Daoy (cell line): ENCODE measurements at regions not wholly inside any gene's neighbourhood (a gene's known extent, or its start where the extent isn't known, plus 50 kb on each side); places are given as distances from the start of the nearest gene placed in this dataset.

Experiments
- DNase-seq: peaks from one replicate; pipeline ENCODE4 v3.0.0-alpha.2; 2015; ENCODE audit warnings: low read depth

DNA sequence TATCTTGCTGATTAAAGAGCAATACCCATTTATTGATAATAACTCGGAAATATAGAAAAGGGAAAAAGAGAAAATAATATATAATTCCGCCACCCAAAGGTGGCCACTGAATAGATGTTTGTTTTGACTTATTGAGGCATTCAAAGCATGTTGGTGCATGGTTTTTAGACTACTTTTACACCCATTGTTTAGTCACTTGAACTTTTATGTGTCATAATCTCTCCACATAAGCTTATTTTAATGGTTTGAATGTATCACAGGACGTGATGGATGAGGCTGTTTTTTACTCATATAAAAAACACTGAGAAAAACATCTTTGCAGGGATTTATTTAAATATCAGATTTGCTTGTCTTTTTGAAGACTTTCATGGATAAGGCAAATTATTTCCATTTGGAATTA, 120.4 kb downstream of the ACKR3 start:
- no peak for DNase-seq

DNA sequence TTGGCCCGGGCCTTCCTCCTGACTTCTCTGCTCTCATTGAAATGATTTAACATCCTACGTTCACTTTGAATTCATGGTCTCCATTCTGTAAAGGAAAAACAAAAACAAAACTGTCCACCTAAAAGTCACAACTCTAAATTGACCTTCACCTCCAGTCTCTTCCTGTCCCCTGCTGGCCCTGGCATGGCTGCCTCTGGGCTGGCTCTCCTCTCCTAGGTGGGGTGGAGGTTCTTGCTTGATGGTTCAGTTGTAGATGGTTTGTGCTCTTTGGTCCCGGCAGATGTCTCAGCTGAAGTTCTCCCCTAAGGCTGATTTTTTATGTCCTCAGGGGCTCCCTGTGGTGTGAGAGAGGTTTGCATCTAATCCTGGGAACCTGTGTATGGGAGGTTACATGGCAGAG, 121.1 kb downstream of the ACKR3 start:
- no peak for DNase-seq

DNA sequence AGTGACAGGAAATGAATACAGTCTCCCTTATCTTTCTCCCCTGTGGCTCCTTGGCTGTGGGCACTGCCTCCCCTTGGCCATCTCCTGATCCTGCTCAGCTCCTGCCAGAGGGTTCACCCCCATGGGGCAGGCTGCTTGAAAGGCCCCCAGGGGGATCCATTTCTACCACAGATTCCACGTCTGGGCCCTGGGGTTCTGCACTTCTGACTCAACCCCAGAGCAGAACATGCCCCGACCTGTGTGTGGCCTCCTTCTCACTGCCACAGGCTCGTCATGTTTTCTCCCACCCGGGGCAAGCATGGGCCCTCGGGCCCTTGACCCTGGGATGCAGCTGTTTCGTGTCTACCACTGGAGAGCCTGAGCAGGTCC, 122.2 kb downstream of the ACKR3 start:
- DNase-seq = peak; percentile 63

DNA sequence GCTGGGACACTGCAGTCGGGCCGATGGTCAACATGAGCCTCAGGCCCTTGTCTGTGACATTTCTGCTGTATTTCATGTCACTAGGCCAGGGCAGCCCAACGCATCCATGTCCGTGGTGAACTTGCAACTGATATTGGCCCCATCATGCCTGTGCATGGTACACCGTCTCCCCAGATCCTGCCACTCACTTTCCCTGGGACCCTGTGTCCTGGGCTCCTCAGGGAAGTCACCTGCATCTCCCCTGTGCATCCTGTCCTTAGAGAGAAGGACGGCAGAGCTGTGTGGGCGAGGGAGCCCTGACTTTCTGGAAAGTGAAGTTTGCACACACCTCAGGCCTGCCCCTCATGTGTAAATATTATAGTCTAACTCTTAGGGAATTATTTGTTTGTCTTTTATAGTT, 123.3 kb downstream of the ACKR3 start:
- no peak for DNase-seq

DNA sequence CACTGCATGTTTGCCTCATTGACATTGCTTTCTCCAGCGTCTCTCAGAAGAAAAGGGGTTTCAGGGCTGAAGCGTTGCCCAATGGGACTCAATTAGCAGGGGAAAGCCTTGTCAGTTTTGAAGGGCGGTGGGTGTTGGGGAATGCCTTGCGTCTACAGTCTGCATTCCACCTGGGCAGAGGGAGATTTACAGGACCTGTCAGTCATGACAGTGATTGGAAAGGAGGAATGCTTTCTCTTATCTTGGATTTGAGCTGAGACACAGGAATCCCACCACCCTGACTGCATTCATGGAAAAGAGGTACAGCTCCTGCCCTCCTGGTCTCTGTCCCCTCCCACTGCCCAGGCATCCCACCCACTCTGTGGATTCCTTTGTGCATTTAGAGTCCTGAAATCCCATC, 123.9 kb downstream of the ACKR3 start:
- no peak for DNase-seq

DNA sequence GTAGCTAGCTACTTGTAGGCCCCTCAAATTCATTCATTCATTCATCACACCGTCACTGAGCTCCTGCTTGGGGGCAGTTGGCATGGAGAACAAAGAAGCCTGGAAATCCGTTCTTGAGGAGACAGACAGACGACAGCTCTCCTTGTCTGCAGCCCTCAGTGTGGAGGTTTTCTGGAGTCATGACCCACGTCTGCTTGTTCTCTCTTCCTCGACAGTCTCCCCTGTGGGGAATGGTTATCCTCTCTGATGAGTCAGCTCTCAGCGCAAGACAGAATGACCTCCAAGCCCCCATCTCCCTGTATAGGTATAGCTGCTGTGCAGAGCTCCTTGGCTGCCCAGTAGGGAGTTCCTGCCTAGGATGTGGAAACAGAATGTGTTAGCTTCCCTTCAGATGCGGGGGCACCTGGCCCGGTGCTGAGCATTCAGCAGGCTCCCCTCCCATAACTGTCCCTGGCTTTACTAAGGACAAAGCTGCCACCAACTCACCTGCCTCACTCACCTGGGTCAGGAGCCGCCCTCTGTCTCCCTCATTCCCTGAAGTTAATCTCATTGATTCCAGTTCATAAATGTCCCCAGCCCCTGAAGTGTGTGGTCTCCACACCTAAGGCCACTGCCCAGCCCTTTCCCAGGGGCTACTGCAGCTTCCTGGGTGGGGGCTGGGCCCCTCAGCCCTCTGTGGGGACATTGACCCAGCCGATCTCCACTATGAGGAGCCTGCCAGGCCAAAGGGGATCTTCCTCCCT, 124.7 kb downstream of the ACKR3 start:
- no peak for DNase-seq

DNA sequence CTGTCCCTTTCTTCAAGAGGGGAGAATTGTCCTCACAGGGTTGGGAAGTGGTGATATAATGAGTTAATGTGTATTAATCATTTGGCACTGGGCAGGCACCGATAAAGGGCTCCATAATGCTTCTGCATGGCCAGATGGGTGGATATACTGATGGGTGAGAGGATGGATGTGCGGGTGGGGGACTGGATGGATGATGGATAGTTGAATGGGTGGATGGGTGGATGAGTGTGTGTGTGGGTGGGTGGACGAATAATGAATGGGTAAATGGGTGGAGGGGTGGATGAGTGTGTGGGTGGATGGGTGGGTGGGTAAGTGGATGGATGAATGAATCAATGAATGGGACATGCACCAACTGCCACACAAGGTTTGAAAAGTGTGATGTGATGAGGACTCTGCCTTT, 127.2 kb downstream of the ACKR3 start:
- no peak for DNase-seq

DNA sequence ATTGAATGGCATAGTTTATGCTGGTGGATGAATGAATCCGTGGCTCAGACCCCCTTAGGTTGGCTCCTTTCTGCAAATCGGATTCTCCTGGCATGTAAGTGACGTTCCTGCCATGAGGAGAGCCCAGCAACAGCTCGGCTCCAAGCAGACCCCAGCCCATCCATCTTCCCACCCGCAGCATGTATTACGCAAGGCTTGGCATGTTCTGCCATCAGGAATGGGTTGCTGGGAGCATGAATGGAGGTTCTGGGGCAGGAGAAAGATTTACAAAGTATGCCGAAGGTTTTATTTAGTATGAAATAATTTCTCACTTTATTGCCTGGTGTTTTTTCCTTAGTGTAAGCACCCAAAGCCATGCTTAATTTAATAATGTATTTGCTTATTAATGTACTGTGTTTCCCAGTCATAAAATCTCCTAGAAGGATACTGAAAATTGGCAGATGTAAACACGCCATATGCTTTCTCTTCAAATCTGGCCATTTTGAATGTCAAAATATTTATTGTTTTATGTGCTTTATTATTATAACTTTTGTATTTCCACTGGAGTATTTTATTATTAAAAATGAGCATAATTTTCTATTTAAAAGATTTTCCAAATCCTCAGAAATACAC, 128.5 kb downstream of the ACKR3 start:
- DNase-seq = no peak

DNA sequence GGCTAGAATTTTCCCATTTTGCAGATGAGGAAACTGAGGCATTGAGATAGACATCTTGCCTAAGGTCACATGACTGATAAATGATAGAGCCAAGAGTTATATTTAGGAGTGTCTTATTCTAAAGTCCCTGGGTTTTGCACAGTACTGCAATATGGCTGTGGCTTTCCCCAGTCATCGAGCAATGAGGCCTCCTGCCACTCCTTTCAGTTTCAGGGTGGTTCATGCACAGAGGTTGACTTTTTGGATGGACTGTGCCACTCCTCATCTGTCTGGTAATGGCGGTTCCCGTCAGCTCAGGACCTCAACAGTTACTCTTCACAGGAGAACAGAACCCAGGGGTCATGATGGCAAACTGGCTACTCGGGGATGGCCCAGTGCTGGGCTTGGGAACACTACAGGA, 131.1 kb downstream of the ACKR3 start:
- no peak for DNase-seq

DNA sequence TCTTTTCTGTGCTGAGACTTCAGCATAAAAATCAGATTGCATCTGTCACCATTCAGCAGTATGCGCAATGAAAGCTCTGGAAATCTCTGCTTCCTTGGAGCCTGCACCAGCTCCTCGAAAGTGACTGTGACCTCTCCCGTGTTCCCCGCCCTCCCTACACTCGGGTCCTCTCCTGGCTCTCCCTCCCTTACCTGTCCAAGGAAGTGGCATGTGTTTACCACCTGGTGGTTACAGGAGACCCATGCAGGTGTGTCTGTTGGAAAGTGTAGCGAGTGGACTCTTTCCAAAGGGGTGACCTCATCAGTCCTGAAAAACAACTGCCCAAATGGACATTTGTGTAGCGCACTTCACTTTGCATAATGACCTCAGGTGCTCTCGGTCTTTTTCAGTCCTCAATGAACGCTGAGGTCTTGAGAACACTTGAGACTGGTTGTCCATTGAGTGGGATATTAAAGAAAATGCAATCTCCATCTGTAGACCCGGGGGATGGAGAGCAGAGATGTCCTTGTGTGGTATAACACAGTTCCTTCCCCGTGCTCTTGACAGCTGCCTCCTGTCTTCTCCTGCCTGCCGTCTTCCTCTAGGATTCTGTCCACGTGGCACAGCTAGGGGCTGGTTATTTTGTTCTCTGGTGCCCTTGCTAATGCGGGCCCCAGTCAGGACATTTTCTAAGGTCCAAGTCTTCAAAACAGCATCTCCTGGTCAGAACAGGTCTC, 133.2 kb downstream of the ACKR3 start:
- no peak for DNase-seq

DNA sequence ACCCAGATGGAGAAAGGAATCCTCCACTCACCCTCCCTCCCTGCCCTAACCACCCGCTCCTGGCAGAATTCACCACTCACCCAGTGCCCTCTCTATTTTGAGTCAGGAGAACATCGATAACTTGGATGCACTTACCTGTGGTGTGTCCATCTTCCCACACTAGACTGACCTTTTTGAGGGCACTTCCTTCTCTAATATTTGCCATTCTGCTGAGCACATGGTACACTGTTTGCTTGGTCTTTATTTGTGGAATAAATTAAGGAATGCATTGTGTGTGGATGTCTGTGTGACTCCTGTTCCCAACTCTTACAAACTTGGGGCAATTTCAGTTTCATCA, 133.7 kb downstream of the ACKR3 start:
- no peak for DNase-seq

DNA sequence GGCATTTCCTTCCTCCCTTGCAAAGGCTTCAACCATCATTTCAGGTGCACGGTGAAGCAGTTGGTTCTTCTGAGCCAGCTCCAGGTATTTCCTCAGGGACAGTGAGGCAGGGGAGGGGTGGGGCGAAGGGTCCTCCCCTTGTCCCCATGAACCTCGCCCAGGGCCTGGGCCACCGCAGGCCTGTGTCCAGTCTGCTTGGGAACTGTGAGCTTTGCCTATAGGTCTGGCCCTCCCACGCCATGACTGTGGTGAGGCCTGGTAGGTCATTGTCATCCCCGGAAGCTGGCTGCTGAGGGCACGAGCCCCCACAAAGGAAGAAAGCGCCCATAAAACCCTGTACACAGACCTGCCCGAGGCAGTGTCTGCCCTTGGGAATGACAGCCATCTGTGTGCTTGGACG, 134.3 kb downstream of the ACKR3 start:
- no peak for DNase-seq

DNA sequence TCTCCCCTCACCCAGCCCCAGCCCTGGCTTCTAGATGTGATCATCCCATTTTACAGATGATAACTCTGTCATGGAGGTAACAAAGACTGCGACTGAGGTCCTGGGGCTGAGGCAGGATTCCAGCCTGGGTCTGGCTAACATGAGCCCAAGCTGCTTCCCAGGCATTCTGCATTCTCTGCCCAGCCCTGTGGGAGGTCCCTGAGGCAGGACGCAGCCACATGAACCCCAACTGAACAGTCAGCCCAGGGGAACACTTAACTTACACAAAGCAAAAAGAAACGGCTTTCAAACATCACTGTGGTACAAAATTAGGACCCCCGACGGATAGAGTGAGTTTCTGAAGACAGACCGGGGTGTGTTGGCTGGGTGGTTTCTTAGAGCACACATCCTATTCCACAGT, 135.3 kb downstream of the ACKR3 start:
- no peak for DNase-seq

DNA sequence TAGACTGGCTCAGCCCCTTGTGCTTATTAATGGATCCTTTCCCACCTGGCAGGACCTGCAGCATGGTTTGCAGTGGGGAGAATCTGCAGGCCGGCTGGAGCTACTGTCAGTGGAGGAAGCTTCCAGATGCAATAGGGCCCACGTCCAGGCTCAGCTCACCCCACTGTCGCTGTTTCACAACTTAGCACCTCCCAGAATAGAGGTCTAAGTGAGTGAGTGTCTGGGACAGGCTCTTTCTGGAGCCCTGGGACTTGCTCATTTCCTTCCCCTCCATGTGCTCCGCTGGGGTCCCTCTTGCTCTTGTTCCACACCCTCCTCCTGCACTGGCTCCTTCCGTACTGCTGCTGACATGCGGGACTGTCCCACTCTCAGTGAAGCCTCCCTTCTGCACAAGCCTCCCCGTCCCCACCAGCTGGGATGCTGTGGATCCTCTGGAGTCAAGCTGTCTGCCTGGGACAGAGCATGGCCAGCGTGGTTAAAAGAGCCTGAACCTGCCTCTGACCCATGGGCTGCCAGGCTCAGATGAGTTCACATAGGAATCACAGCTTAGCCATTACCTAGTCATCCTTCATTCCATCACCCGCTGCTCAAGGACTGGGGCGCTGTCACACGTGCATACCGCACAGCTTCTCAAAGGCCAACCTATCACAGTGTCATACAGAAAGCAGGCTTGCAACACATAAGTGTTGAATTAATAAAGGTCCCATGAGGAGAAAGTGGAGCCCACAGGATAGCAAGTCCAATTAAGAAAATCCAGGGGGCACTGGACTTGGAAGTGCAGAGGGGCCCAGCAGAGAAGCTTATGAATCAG, 135.9 kb downstream of the ACKR3 start:
- DNase-seq = no peak

DNA sequence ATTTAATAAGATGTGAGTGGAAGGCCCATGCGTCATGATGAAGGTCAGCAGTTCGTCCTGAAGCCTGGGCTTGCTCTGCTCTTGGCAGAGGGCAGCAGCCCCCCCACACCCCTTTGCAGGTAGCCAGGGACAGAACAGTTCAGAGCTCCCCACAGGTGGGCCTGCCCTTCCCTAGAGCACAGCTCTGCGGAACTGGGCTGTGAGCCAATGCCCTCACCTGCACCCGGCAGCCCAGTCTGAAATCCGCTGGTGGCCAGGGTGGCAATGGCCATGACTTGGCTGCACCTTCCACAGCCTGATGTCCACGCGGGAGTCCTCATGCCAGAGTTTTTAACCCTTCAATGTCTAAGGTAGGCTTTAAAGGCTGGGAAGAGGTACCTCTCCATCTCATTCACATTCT, 136.7 kb downstream of the ACKR3 start:
- DNase-seq = no peak

DNA sequence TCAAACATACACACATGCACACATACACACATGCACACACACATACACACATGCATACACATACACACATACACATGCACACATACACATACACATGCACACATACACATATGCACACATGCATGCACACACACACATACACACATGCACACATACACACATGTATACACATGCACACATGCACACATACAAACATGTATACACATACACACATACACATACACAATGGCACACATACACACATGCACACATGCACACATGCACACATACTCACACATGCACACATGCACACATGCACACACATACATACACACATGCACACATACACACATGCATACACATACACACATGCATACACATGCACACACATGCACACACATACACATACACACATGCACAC, 137.2 kb downstream of the ACKR3 start:
- DNase-seq = no peak

DNA sequence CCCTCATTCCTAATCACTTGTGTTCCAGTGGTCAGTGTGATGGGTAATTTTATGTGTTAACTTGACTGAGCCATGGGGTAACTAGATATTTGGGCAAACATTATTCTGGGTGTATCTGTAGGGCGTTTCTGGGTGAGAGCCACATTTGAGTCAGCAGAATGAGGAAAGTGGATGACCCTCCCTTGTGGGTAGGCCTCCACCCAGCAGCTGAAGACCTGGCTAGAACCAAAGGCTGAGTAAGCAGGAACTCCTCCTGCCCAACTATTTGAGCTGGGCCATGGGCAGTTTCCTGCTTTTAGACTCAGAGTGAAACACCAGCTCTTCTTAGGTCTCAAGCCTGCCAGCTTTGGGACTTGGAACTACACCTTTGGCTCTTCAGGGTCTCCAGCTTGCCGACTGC, 141.8 kb downstream of the ACKR3 start:
- DNase-seq = peak; percentile 53

DNA sequence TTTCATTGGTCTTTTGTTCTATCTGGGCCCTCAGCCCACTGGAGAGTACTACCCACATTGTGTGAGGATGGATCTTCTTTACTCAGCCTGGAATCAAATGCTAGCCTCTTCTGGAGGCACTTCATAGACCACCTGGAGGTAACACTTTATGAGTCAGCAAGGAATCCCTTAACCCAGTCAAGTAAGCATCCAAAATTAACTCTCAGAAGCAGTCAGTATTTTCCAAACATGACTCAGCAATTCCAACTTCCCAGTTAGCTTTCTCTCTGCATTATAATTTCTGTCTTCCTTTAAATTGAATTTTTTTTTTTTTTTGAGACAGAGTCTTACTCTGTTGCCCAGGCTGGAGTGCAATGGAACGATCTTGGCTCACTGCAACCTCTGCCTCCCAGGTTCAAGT, 142.7 kb downstream of the ACKR3 start:
- DNase-seq = peak; percentile 10

DNA sequence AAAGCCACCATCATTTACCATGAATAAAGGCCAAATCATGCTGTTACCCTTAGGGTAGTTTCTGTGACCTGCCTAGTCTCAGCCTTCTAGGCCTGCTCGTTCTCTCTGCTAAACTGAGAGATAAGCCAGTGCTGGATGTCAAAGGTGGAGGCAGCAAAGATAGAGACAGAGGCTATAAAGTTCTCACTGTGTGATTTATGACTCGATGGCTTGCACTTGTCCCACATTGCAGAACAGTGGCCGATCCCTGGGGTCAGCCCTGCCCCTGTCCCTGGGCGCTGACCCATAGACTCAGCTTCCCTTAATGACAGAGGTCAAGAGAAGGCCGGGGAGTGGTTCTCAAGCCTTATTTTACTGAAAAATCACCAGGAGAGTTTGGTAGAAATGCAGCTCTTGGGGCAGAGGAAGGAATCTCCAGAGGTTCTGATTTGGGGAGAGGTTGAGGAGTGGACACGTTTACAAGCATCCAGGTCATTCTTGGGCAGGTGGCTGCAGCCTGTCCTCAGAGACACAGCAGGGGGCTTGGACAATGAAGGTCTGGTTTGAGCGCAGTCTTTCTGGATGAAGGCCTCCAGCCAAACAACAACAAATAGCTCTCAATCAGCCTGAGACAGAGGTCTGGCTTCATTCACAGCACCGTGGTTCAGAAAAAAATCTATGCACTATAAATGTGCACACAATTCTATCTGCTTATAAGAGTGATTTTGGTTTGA, 143.5 kb downstream of the ACKR3 start:
- DNase-seq = no peak

DNA sequence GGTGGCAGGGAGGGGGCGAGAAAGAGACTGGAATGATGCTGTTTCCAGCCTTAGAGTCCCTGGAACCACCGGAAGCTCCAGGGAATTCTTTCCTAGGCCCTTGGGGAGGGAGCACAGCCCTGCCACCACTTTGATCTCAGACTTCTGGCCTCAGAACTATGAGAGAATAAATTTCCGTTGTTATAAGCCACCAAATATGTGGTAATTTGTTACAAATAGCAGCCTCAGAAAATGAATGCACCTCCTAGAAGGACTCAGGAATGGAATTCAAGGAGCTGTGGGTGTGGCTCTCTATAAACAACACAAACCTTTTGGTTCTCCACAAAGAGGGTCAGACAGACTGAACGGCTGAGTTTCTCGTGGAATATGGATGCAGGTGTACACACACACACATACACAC, 144.5 kb downstream of the ACKR3 start:
- DNase-seq = no peak

DNA sequence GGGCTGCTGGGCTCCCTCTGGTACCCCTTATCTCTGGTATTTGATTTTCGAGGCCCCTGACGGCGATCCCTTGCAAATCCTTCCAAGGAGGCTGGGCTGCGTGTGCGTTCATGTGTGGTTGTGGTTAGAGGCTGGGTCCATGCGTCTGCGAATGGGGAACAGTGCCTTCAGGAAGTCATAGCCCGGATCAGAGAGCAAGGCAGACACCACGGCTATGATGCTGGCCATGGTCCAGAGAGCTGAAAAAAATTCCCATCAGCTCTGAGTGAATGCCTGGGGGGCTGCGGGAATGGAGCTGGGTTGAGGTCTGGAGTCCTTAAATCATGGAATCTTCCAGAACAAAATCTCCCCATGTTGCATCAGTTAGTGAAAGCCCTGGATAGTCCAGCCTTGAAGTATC, 145.5 kb downstream of the ACKR3 start:
- no peak for DNase-seq

DNA sequence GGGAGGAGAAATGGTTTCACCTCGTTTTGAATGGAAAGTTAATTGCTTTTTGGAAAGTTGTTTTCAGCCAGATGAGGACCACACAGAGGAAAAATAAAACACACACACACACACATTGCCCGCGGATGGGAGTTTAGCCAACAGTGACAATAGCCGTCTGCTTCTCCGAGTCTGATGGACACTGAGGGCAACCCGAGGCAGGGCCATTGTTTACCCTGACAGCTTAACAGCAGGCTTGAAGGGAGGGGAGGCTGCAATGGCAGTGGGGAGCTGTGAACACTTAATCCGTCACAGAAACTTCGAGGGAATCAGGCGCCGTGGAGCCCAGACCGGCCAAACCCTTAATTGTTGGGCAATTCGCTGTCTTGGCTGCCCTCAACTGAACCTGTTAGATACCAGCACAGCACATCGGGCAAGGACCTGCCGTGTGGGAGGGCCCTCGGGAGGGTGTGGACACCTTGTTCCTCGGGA, 145.9 kb downstream of the ACKR3 start:
- DNase-seq = no peak
